GM12872 (cell line): ENCODE measurements at regions not wholly inside any gene's neighbourhood (a gene's known extent, or its start where the extent isn't known, plus 50 kb on each side); places are given as distances from the start of the nearest gene placed in this dataset.

Experiments
- TF ChIP-seq, protein P1 (sequence below): IDR thresholded peaks from 3 replicates; pipeline ENCODE4 v1.5.1; 2011; ENCODE audit warnings: low read depth, mild to moderate bottlenecking, low read length, moderate library complexity; ENCODE audit not compliant: insufficient read depth

DNA sequence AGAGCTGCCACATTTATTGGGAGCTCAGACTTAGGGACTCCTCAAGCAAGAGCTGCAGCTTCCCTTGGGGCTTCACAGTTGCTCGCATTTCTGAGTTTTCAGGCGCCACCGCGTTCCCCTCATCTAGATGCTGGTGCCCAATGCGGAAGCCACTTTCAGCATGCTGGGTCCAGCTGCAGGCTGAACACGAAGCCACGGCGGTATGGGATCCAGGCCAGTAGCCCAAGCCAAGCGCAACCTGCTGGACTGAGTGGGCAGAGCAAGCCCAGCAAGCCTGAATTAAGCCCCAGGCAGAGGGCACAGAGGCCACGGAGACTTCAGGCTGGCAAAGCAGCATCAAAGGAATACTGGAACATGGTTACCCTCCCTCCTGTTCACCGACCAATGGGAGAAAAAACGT is 391.5 kb downstream of the HTR1A start:
- TF ChIP-seq, protein P1, sequence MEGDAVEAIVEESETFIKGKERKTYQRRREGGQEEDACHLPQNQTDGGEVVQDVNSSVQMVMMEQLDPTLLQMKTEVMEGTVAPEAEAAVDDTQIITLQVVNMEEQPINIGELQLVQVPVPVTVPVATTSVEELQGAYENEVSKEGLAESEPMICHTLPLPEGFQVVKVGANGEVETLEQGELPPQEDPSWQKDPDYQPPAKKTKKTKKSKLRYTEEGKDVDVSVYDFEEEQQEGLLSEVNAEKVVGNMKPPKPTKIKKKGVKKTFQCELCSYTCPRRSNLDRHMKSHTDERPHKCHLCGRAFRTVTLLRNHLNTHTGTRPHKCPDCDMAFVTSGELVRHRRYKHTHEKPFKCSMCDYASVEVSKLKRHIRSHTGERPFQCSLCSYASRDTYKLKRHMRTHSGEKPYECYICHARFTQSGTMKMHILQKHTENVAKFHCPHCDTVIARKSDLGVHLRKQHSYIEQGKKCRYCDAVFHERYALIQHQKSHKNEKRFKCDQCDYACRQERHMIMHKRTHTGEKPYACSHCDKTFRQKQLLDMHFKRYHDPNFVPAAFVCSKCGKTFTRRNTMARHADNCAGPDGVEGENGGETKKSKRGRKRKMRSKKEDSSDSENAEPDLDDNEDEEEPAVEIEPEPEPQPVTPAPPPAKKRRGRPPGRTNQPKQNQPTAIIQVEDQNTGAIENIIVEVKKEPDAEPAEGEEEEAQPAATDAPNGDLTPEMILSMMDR = no peak

- TF ChIP-seq, protein P1 = no peak
Measured at GRCh38 chr5:63564789-63565188, 397.5 kb downstream of the HTR1A start.

- TF ChIP-seq, protein P1 = no peak
Measured at GRCh38 chr5:63563008-63563917, 399.0 kb downstream of the HTR1A start.

DNA sequence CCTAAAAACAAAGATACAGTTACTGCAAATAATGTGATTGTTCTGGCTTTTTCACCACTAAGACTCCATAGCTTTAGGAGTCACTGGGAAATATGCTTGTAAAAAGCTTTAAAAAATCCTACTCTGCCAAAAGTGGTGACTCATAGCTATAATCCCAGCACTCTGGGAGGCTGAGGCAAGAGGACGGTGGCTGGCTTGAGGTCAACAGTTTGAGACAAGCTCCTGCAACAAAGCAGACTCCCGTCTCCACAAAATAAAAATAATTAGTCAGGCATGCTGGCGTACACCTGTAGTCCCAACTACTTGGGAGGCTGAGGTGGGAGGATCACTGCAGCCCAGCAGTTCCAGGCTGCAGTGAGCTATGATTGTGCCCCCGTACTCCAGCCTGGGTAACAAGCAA is 406.4 kb downstream of the HTR1A start:
- TF ChIP-seq, protein P1 = no peak

GRCh38 chr5:63554191-63554590 is 408.1 kb downstream of the HTR1A start:
- TF ChIP-seq, protein P1 = no peak

GRCh38 chr5:63553073-63553472 is 409.2 kb downstream of the HTR1A start:
- TF ChIP-seq, protein P1 = no peak

DNA sequence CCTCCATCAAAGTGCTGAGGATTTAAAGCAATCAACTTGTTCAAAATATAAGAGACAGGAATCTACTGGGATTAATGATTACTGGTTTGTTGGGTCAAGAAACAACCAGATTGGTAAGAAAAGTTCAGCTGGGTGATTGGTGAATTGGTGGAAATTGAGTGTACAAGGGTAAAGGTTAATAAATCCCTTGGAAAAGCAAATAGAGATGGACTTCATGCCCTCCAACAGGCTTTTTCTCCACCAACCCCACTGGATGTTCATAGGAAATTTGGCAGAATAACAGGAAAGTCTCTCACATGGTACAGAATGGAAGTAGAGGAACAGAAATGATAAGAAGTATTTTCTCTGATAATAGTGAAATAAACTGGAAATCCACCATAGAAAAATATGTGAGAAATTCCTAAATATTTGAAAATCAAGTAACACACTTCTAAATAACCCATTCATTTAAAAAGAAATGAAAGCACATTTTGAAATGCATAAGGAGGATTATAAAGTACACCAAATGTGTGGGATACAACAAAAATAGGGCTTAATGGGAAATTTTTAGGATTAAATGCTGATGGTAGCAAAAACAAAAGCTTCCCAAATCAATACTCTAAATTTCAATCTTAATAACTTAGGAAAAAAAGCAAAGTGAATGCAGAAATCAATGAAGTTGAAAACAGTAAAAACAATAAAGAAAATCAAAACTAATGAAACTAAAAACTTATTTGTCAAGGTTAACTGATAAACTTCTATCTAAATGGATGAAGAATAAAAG is 426.2 kb downstream of the HTR1A start:
- TF ChIP-seq, protein P1 = no peak
